Astrocyte (in vitro differentiated cells and primary cell): ENCODE measurements at regions not wholly inside any gene's neighbourhood (a gene's known extent, or its start where the extent isn't known, plus 50 kb on each side); places are given as distances from the start of the nearest gene placed in this dataset.

Experiments used
- CTCF ChIP-seq: IDR thresholded peaks from 2 replicates; pipeline ENCODE4 v1.5.1; 2011; ENCODE audit warnings: low read depth, mild to moderate bottlenecking, inconsistent platforms, low read length, moderate library complexity; ENCODE audit not compliant: insufficient read depth
- EZH2 ChIP-seq: IDR thresholded peaks from 2 replicates; pipeline ENCODE4 v1.6.1; 2012; ENCODE audit warnings: mild to moderate bottlenecking, low read length, inconsistent platforms; ENCODE audit not compliant: insufficient read depth

GRCh38 chr18:70808481-70809056 lies 519.7 kb downstream of the SOCS6 start:
- TF ChIP-seq EZH2 = no peak
- TF ChIP-seq CTCF = no peak
